GM18499 (cell line): ENCODE measurements at regions not wholly inside any gene's neighbourhood (a gene's known extent, or its start where the extent isn't known, plus 50 kb on each side); places are given as distances from the start of the nearest gene placed in this dataset.

ENCODE experiments used
- ATAC-seq: cut with Tn5 transposase; IDR thresholded peaks from one replicate; pipeline ENCODE4 v1.9.1; 2021; ENCODE audit warnings: moderate number of reproducible peaks; ENCODE audit not compliant: insufficient read depth, unreplicated experiment

DNA sequence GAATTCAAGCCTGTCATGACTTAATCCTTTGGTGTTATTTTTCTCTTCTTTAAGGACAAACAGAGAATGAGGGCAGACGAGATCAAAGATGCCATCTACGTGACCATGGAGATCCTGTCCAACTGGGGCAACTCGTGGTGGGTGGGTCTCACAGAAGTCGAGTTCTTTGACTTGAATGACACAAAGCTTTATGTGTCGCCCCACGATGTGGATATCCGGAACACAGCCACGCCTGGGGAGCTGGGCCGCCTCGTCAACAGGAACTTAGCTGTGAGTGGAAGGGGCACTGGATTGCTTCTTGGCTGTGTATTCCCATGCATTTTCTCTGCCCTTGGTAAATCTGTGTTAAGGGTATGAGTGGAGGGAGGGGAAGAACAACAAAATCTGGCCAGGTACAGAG, 158.7 kb downstream of the KATNIP start:
- ATAC-seq, result no peak

DNA sequence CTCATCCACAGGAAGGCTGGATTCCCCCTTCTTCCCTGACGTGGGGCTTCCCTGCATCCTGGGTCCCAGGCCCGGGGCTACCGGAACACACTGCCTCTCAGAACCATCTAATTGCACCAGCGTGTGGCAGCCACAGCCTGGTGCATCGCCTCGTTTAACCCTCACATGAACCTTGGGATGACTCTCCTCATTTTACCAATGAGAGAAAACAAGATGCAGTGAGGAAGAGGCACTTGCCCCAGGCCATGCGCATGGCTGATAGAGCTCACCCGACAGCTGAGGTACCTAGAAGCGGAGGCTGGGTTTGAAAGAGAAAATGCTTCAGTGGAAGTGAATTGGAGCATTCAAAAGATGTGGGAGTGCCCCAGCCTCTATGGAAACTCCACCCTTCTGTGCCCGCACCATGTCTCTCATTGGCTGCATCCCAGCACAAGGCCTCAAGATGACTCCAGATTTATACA, 162.3 kb downstream of the KATNIP start:
- ATAC-seq, result no peak

DNA sequence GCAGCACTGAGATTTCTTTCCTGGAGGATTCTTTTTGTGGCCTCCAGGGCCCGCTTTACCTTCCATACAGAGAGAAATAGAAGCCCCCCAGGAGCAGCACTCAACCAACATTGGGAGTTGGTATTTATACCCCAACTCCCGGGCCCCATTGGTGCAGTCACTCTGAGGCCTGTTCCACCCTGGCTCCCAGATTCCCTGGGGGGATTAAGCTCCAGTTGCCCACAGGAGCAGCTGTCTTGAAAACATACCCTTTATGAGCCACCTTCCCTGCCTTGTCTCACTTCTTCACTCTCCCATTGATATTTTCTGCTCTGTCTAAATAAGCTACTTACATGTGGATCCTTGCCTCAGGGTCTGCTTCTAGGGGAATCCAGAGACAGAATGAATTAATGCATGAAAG, 167.8 kb downstream of the KATNIP start:
- ATAC-seq, result no peak

DNA sequence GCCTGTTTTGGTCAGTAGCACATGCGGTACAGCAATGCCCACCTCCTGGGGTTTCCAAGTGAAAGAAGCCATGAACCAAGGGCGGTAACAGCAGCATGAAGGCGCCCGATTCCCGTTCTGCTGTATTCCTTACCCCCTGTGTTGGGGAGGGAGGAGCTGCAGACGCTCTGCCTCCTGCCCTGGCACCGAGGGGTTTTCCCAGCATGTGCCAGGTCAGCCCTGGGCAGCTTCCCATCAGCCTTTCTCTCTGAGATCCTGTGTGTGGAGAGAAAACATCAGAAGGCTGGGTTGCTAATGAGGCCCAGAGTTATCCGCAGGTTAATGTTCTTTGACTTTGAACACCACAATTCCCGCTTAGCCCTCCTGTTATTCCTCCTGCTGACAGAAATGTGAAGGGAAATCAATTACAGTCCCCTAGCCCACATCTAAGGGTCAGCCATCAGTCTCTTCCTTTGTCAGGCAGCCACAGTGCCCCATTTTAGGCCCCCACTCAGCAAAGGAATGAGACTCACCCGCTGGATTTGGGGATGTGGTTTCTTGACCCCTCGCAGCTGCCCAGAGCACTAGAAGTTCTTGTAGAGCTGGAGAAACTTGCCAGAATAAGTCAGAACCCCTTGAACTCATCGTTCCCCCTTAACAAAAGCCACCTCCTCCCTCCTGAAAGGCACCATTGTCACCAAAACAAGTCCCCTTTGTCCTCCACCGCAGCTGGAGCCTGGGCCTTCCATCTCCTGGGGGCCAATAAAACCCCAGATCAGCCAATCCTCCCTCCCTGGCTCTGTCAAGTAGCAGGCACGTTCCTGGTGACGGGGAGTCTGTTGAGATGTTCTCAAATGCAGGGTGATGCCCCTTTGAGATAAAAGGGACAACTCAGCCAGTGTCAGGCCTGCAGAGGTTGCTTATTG, 168.5 kb downstream of the KATNIP start:
- ATAC-seq, result no peak

DNA sequence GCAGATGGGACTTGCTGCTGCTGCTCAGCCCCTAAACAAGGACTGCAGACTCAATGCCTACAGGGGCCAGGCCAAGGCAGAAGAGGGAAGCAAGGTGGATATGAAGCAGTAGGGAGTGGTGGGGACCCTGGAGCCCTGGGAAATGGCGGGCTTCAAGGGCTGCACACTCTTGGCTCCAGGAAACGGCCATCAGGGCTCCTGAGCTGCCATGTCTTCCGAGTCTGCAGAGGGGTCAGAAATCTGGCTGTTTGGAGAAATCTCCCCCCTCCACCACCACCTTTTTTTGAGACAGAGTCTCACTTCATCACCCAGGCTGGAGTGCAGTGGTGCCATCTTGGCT, 169.1 kb downstream of the KATNIP start:
- ATAC-seq, result no peak

DNA sequence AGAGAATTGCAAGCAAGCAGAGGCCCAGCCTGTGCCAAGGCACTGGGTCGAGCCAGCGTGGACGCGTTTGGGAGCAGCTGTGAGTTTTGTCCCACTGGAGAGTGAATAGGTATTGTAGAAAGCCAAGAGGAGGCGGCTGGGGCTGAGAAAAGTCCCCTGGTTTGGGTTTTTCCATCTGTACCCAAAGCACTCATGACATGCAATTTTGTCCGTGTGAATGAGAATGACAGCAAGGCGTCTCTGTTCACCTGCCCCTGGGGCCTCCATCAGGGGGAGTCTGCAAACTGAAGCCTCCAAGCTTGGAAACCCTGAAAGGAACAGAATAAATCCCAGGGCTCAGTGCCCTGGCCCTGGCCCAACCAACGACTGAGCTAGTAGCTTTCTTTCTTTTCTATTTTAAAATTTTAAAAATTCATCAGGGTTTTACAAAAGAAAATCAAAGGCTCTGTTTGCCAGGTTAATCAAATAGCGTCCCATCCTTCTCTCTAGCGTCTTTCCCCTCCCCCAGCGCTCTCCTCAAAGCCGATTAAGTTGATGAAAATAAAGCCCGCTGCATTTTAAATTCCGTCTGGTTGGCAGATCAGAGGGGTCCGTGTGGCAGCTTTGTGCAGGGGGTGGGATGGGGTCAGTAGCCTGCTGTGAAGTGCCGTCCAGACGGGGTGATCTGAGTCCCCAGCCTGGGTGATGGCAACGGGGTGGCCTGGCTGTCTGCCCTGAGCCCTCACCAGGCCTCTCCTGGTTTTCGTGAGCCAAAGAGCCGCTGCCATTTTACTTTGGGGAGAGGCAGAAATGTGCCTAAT, 171.0 kb downstream of the KATNIP start:
- ATAC-seq, result no peak

DNA sequence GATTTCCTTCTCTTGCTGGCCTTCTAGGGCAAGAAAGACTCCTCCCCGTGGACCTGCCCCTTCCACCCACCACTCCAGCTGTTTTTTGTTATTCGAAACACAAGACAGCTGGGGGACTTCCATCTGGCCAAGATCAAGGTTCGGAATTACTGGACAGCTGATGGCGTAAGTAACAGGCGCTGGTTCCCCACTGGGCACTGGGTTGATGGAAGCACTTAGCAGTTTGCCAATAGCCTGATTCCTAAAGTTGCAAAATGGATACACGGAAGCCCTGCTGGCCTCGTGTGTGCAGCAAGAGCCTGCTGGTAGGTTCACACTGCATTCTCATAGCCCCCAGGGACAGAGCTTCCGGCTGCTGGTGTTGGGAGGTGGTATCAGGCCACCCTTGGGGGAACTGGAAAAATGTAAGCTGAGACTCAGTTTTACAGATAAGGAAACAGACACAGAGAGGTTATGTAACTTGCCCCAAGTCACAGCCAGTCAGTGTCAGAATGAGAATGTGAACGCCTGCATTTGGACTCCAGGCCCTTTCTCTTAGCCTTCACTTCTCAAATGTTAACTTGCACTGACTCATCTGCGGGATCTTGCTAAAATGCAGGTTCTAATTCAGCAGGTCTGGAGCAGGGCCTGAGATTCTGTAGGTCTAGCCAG, 171.7 kb downstream of the KATNIP start:
- ATAC-seq, result no peak

DNA sequence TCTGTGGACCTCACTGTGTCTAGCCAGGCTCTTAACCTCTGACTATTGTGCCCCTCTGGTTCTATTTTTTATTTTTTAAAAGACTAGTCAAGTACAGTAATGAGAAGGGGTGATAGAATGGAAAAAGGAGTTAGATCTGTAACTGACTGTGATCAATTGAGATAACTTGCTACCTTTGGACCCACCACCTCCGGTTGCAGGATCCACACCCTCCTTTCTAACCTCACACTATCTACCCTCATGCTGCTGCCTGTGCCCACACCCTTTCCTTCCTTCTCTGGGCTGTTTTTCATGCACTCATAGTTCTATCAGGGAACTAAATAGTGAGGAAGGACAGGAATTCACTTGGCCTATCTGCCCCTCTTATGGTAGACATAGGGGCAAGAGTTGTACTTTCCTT, 172.3 kb downstream of the KATNIP start:
- no peak for ATAC-seq

DNA sequence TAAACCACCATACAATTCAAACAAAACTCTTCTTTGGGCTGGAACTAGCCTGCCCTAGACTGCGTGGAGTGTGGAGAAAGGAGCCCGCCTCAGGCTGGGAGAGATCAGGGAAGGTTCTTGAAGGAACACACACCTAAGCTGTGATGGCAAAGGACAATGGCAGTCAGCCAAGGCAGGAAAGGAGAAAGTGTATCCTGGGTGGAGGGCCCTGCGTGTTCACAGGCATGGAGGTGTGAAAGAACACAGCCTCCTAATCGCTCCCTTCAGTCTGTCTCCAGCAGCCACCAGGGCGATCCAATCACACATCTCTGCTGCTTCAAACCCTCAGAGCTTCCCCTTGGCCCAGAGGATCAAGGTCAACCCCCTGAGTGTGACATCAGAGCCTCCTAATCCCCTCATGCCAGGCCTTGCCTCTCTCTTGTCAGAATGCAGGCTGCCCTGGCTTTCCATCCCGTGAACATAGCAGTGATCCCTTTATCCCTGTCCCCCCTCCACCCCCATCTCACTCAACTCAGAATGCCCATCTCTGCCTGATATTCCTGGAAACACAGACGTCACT, 173.0 kb downstream of the KATNIP start:
- no peak for ATAC-seq

DNA sequence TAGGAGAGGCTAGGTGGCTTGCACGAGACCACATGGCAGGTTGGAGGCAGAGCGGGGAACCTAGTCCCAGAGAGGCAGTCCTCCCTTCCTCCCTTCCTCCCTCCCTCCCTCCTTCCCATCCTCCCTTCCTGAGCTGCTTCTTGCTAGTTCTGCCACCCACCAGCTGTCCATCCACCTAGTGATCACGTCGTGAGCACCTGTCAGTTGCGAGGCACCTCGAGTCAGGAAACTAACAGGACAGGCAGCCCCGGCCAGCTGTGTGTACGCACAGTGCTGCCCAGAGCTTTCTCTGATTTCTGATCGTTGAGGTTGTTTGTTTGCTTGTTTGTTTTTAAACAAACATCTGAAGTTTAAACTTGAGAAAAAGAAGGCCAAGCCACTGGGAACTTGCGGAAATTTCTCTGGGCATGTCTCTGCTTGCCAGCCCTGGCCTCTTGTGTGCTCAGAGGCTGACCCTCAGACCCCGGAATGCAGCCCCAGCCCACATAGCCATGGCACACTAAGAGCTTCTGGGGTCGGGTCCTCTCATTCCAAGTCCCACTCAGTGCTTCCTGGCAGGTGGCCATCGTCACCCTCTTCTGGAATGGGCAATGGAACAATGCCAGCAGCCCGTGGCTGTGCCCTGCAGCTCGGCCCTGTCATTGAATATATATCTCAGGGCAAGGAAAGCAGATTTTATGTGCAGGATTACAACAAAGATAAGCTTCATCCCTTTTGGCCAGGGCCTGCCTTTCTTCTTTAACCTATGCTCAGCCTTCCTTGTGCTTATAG, 174.0 kb downstream of the KATNIP start:
- no peak for ATAC-seq

DNA sequence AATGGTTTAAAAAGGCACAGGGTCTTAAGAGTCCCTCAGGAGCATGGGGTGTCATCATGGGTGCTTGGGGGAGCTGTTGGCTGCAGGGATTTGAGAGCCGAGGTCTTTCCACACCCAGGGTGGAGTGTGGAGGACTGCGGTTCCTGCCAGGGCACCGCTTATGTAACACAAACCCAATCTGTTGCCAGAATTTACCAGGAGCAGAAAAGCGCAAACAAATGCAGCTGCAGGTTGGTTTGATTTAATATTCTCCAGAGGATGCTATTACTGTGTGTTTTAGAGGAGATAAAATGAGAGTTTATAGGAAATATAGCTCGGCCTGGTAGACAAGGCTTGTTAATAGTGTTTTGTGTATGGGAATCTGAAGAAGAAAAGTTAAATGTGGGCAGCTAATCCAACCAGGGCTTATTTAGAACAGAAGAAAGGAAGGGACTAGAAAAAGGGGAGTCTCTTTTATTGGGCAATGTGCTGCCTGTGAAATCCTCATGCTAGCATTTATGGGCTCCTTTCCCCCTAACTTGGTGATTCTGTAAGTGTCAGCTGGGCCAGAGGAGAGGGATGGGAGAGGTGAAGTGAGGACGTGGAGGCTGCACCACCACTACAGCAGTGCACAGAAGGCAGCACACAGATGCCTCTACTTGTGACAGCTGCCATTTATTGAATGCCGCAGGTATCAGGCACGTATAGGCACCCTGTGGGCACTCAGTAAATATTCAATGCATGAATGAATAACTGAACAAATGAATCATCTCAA, 174.7 kb downstream of the KATNIP start:
- no peak for ATAC-seq

DNA sequence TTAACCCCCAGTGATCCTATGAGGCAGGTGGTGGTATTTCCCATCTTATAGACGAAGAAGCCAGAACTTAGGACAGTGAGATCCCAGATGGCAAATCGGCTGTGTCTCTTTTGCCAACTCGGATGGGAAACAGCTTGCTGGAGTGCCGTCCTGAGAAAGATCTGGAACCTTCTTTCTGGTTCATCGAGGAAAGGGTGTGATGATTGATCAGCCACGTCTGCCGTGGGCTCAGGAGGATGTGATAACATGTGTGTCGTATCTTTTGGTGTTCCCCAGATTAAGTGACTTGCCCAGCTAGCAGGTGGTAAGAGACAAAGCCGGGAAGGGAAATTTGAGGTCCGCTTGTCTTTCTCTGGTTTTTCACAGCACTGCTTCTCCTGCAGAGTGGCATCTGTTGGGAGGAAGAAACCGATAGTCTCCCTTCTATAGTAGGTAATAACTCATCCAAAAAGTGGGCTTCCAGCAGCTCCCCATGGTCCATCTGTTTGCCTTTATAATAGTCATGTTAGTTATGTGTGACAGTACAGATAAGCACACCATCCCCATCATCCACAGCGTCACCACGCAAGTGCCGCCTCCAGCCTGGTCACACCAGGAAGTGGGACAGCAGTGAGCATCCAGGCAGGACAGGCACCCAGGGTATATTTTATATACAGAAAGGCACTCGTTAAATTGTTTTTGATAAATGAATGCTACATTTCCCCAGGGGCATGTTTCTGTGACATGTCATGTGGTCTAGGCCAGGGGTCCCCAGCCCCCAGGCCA, 175.5 kb downstream of the KATNIP start:
- no peak for ATAC-seq

DNA sequence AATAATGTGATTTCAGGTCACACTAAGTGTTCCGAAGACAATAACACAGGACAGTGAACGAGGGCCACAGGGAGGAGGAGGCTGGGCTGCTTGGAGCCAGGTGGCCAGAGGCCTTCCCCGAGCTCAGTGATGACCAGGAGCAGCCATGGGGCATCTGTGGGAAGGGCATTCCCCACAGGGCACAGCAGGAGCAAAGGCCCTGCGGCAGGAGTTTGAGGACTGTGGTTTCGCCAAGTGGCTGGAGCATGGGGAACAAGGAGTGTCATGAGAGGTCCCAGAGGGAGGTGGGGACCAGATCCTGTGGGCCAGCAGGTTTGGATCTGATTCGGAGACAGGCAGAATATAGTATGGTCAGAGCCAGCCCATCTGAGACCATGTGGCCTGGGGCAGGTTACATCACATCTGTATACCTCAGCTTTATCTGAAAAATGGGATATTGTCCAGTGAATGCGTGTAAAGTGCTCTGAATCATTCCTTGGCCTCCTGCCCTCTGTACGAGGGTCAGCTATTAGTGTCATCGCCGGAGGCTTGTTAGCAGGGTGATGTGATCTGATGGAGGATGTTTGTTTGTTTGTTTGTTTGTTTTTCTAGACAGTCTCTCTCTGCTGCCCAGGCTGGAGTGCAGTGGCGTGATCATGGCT, 176.8 kb downstream of the KATNIP start:
- ATAC-seq, result no peak

DNA sequence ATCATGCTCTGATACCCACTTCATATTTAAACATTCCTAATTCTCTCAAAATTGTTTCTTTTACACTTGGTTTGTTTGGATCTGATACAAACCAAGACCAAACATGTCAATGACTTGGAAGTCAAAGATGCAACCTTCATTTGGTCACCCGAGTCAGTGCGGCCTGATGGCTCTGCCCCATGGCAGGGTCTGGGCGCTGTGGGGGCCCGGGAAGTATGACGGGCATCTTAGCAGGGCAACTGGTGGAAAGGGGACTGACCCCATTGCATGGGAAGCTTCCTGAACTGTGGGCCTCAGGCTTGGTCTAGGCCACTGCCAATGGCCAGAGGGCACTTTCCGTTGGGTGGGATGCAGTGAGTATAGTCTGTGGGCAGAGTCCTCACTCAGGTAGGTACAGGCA, 178.0 kb downstream of the KATNIP start:
- ATAC-seq, result no peak

DNA sequence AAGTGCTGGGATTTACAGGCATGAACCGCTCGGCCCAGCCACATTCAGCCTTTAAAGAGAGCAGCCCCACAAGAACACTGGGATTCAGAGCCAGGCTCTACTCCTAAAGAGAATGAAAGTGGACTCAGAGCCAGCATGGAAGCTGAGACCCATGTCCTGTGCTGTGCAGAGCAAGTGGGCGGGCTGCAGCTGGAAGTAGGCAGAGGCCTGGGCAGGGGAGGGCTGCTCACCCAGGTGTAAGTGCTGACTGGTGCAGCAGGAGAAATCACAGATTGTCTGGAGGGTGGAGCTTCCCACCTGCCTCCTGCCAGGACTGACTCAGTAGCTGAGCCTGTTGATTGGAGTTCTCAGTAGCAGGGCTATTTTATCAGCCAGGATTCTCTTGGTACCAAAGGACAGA, 178.7 kb downstream of the KATNIP start:
- no peak for ATAC-seq

DNA sequence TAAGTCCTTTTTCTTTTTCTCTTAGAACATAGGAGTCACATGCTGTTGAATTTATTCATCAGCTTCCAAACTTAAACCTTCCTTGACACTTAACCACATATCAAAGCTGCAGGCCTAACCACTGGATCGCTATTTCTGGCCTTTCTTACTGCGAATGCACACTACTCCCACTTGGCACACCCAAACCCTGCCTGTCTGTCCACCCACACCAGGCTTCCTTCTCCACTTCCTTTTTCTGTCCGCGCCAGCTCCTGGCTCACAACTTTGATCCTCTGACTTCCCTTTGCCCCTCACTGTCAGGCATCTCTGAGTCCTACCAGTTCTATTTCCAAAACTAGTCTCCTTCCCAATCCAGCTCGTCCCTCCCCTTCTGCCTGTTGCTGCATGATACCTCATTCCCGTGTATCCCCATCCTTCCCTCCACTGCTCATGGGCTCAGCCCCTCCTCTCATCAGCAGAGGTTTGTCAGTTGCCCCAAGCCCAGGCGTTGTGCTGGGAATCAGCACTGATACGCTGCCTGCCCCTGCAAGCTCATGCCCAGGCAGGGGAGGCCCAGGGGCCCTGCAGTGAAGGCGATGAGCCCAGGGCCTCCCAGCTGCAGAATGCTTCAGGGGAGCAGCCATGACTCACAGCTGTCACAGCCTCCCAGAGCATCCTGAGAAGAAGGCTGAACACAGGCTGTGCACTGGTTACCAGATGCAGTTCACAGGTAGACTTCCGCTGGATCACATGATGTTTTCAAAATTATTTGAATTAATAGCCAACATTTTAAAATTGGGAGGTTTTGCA, 179.8 kb downstream of the KATNIP start:
- ATAC-seq, result no peak

DNA sequence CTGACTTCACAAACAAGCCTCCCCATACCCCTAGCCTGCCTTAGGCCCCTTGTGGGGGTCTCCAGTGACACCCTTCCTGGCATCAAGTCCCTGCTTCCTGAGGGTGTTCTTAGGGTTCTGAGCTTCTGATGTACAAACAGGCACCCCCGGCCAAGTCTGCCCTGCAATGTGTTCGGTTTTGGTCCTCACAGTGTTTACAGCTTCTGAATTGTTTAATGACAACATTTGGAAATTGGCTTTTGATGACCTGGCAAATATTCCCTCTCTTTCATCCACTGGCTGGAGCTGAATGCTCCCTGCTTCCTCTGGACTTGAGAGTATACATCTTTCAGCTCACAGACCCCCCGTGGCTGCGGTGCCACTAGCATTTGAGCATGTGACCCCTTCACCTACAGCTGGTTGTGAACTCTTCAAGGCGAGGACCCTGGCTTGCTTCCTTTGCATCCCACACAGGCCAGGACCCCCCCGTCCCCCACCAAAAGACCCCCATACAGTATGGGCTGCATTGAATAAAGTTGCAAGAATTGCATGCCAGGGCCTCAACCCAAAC, 180.8 kb downstream of the KATNIP start:
- no peak for ATAC-seq
